SK-N-SH (cell line): ENCODE measurements at regions not wholly inside any gene's neighbourhood (a gene's known extent, or its start where the extent isn't known, plus 50 kb on each side); places are given as distances from the start of the nearest gene placed in this dataset.

Experiments used
- CTCF ChIA-PET: fragments of 300-600, 350-600 bp; formaldehyde crosslinking; extraction: SDS; loops from one replicate; lab custom pipeline; 2021; lab: Yijun Ruan, JAX
- POLR2A ChIA-PET: fragments of 350-600 bp; sonication (Branson Sonifier 250); formaldehyde crosslinking; extraction: SDS; loops from one replicate; lab custom pipeline; 2020; ENCODE audit warnings: antibody characterized with exemption, inconsistent platforms; lab: Yijun Ruan, JAX
- DNase-seq: peaks from one replicate; pipeline ENCODE4 v3.0.0; 2012
- H2AFZ ChIP-seq: fragments of 200-600 bp; sonication (generic); 2 replicates; pipeline ENCODE4 v1.8.1; 2016; ENCODE audit warnings: antibody characterized with exemption, mild to moderate bottlenecking, low read depth
- H3F3A ChIP-seq: fragments of 200-600 bp; sonication (generic); replicated peaks from 2 replicates; pipeline ENCODE3; 2016; ENCODE audit warnings: antibody characterized with exemption, mild to moderate bottlenecking; ENCODE audit not compliant: insufficient read depth
- H3K27ac ChIP-seq, 2 experiments: fragments of 200-500 bp in 1 of 2; fragments of 200-600 bp in 1 of 2; sonication (Bioruptor generic) in 1 of 2; sonication (generic), shearing (Covaris generic) in 1 of 2; 2 replicates each; pipeline versions ENCODE4 v1.5.1 to v1.6.1; 2014 to 2016; ENCODE audit warnings: low read depth in 2 of 2, inconsistent platforms in 1 of 2, low read length in 1 of 2, mild to moderate bottlenecking in 1 of 2, mixed read lengths in 1 of 2
- H3K27me3 ChIP-seq: fragments of 200-600 bp; sonication (generic), shearing (Covaris generic); 2 replicates; pipeline ENCODE4 v1.6.1; 2016; ENCODE audit warnings: mixed run types; ENCODE audit not compliant: insufficient read depth
- H3K36me3 ChIP-seq, 2 experiments: fragments of 200-500 bp in 1 of 2; fragments of 200-600 bp in 1 of 2; sonication (Bioruptor generic) in 1 of 2; sonication (generic) in 1 of 2; replicated peaks in 1 of 2; 2 replicates each; pipeline versions ENCODE3 to v1.5.1; 2014 to 2016; ENCODE audit warnings: low read length in 1 of 2, mild to moderate bottlenecking in 1 of 2; ENCODE audit not compliant: insufficient read depth in 2 of 2, control insufficient read depth in 1 of 2
- H3K4me1 ChIP-seq, 2 experiments: fragments of 200-500 bp in 1 of 2; fragments of 200-600 bp in 1 of 2; sonication (Bioruptor generic) in 1 of 2; sonication (generic), shearing (Covaris generic) in 1 of 2; 2 replicates each; pipeline versions ENCODE4 v1.5.1 to v1.6.1; 2014 to 2016; ENCODE audit warnings: low read depth in 1 of 2, low read length in 1 of 2, mixed run types in 1 of 2; ENCODE audit not compliant: insufficient read depth in 2 of 2, control insufficient read depth in 1 of 2
- H3K4me2 ChIP-seq: fragments of 200-600 bp; sonication (generic), shearing (Covaris generic); 2 replicates; pipeline ENCODE4 v1.6.1; 2017; ENCODE audit warnings: mixed run types
- H3K4me3 ChIP-seq, 2 experiments: fragments of 200-500 bp in 1 of 2; fragments of 200-600 bp in 1 of 2; sonication (Bioruptor generic) in 1 of 2; sonication (generic), shearing (Covaris generic) in 1 of 2; 2 replicates each; pipeline versions ENCODE4 v1.5.1 to v1.8.1; 2014 to 2016; ENCODE audit warnings: low read depth in 2 of 2, inconsistent platforms in 1 of 2, low read length in 1 of 2, mild to moderate bottlenecking in 1 of 2, mixed read lengths in 1 of 2, moderate library complexity in 1 of 2
- H3K79me2 ChIP-seq: fragments of 200-600 bp; sonication (generic); 2 replicates; pipeline ENCODE4 v1.8.1; 2017; ENCODE audit warnings: mild to moderate bottlenecking; ENCODE audit not compliant: insufficient read depth
- H3K9ac ChIP-seq: fragments of 200-600 bp; sonication (generic); 2 replicates; pipeline ENCODE4 v1.6.1; 2017; ENCODE audit warnings: mixed run types
- H3K9me2 ChIP-seq: fragments of 200-600 bp; sonication (generic); 2 replicates; pipeline ENCODE4 v1.6.1; 2017; ENCODE audit warnings: mixed run types
- H3K9me3 ChIP-seq: fragments of 200-600 bp; sonication (generic); 2 replicates; pipeline ENCODE4 v1.6.1; 2017; ENCODE audit warnings: mixed run types, mild to moderate bottlenecking, moderate library complexity
- H4K20me1 ChIP-seq: fragments of 200-600 bp; sonication (generic); 2 replicates; pipeline ENCODE4 v1.6.1; 2017; ENCODE audit warnings: mild to moderate bottlenecking, mixed run types; ENCODE audit not compliant: insufficient read depth
- CTCF ChIP-seq: fragments of 200-600 bp; sonication (generic); IDR thresholded peaks from 2 replicates; pipeline ENCODE4 v1.6.1; 2017; ENCODE audit warnings: antibody characterized with exemption, mild to moderate bottlenecking, moderate library complexity
- ELF1 ChIP-seq: IDR thresholded peaks from 2 replicates; pipeline ENCODE4 v1.4.0; 2012
- EP300 ChIP-seq, 2 experiments: IDR thresholded peaks; 2 replicates each; pipeline versions ENCODE4 v1.4.0 to v1.6.1; 2012; ENCODE audit warnings: borderline replicate concordance in 1 of 2, low read depth in 1 of 2, low read length in 1 of 2
- EZH2phosphoT487 ChIP-seq: fragments of 200-600 bp; sonication (generic); IDR thresholded peaks from 2 replicates; pipeline ENCODE4 v1.6.1; 2017; ENCODE audit warnings: low read depth, mixed run types, mild to moderate bottlenecking, antibody characterized with exemption, moderate library complexity, borderline replicate concordance
- FOSL2 ChIP-seq: IDR thresholded peaks from 2 replicates; pipeline ENCODE4 v1.4.0; 2012; ENCODE audit warnings: low read depth, mild to moderate bottlenecking, moderate library complexity, borderline replicate concordance
- FOXM1 ChIP-seq: IDR thresholded peaks from 2 replicates; pipeline ENCODE4 v1.4.0; 2012; ENCODE audit warnings: low read depth, mild to moderate bottlenecking
- GABPA ChIP-seq: IDR thresholded peaks from 2 replicates; pipeline ENCODE4 v1.4.0; 2012; ENCODE audit warnings: low read depth, mild to moderate bottlenecking
- GATA2 ChIP-seq: sonication (generic); formaldehyde crosslinking; IDR thresholded peaks from 2 replicates; pipeline ENCODE4 v1.5.0; 2020; ENCODE audit warnings: mild to moderate bottlenecking, missing genetic modification reagents
- JUND ChIP-seq: IDR thresholded peaks from 2 replicates; pipeline ENCODE4 v1.4.0; 2012
- MEF2A ChIP-seq: IDR thresholded peaks from 2 replicates; pipeline ENCODE4 v1.4.0; 2012; ENCODE audit warnings: low read depth, borderline replicate concordance
- MXI1 ChIP-seq: IDR thresholded peaks from 2 replicates; pipeline ENCODE4 v1.6.1; 2012; ENCODE audit warnings: mild to moderate bottlenecking, low read depth, low read length, improper control_type of control experiment
- PBX3 ChIP-seq: IDR thresholded peaks from 2 replicates; pipeline ENCODE4; 2012
- TCF12 ChIP-seq: IDR thresholded peaks from 2 replicates; pipeline ENCODE4 v1.4.0; 2012
- TEAD4 ChIP-seq: IDR thresholded peaks from 2 replicates; pipeline ENCODE4 v1.4.0; 2012; ENCODE audit warnings: mild to moderate bottlenecking, borderline replicate concordance; ENCODE audit not compliant: insufficient read depth
- YY1 ChIP-seq: IDR thresholded peaks from 2 replicates; pipeline ENCODE4 v1.4.0; 2012; ENCODE audit warnings: low read depth, mild to moderate bottlenecking
- WGBS: methylation state at CpG from one replicate; pipeline ENCODE4 v1.1.6; 2017; ENCODE audit warnings: low lambda C conversion rate; 5-methylcytosine and 5-hydroxymethylcytosine counted together

- CTCF ChIA-PET = interaction anchor here (0.9 to 2.1 kb wide), 2 partner anchors 9 to 1035 kb away, joined by 3 to 6 read pairs; no protein-coding TSS in a partner anchor
- H3K79me2 ChIP-seq = no peaks in the 10 kb centered on the region
- no peak for TF ChIP-seq FOXM1
- TF ChIP-seq EP300 (IDR thresholded peaks at IDR 0.05; ENCODE audit: borderline replicate concordance in 1 of 2, low read depth in 1 of 2, low read length in 1 of 2) = no peak
- TF ChIP-seq YY1 = no peak
- H3K4me2 ChIP-seq = no peak overlapping the region
- H2AFZ ChIP-seq = no peak overlapping the region
- H3K9me2 ChIP-seq = no peaks in the 10 kb centered on the region
- peaks cover 0 to 5% of the 10 kb centered on the region in 2 experiments; a peak in 2 of 4 replicates for H3K4me1 ChIP-seq
- H3K27ac ChIP-seq = no peak overlapping the region
- 65% methylated on average over 5 of the region's 5 CpGs for WGBS
- H3F3A ChIP-seq = no peaks in the 10 kb centered on the region
- no peak for DNase-seq
- POLR2A ChIA-PET = no interaction called here
- H3K9me3 ChIP-seq = no peaks in the 10 kb centered on the region
- H4K20me1 ChIP-seq = no peaks in the 10 kb centered on the region
- H3K4me3 ChIP-seq = no peak overlapping the region
- no peaks in the 10 kb centered on the region for H3K27me3 ChIP-seq
- no peaks in the 10 kb centered on the region for H3K36me3 ChIP-seq
- no peak overlapping the region for H3K9ac ChIP-seq
Observed at GRCh38 chr7:46957195-46957594, 624.7 kb downstream of the TNS3 start.

GRCh38 chr7:46955531-46955930, 626.4 kb downstream of the TNS3 start:
- no peak for TF ChIP-seq CTCF
- peak in 1 of 2 experiments; percentile 47; a peak in 1 of 4 replicates for TF ChIP-seq EP300 (IDR thresholded peaks at IDR 0.05; ENCODE audit: borderline replicate concordance in 1 of 2, low read depth in 1 of 2, low read length in 1 of 2)
- H4K20me1 ChIP-seq = no peaks in the 10 kb centered on the region

GRCh38 chr7:46954181-46954580, 627.7 kb downstream of the TNS3 start:
- ChIA-PET CTCF (no interaction called here), POLR2A (no interaction called here)
- Histone ChIP-seq H2AFZ (no peak overlapping the region), H3K4me3 (no peak overlapping the region), H3K36me3 (no peaks in the 10 kb centered on the region), H3K27me3 (no peaks in the 10 kb centered on the region), H3K4me2 (no peak overlapping the region), H3K4me1 (peaks cover 0 to 5% of the 10 kb centered on the region in 2 experiments; a peak in 2 of 4 replicates), H3K9ac (no peak overlapping the region), H3F3A (no peaks in the 10 kb centered on the region), H3K79me2 (no peaks in the 10 kb centered on the region), H3K9me2 (no peaks in the 10 kb centered on the region), H4K20me1 (no peaks in the 10 kb centered on the region), H3K9me3 (no peaks in the 10 kb centered on the region)
- WGBS = 48% methylated on average over 5 of the region's 5 CpGs
- DNase-seq = no peak
- TF ChIP-seq PBX3 (no peak), TCF12 (no peak), GATA2 (no peak), JUND (no peak), FOSL2 (no peak), MEF2A (no peak), ELF1 (no peak), EZH2phosphoT487 (no peak), GABPA (no peak), TEAD4 (no peak), MXI1 (no peak)
- TF ChIP-seq, all 33 proteins: peak for 0
- no peak overlapping the region for H3K27ac ChIP-seq

More at GRCh38 chr7:46955531-46955930, 626.4 kb downstream of the TNS3 start:
- Histone ChIP-seq H3K4me3 (no peak overlapping the region), H3K9me2 (no peaks in the 10 kb centered on the region), H3K9ac (no peak overlapping the region), H3K9me3 (no peaks in the 10 kb centered on the region), H3F3A (no peaks in the 10 kb centered on the region), H3K36me3 (no peaks in the 10 kb centered on the region), H3K4me2 (no peak overlapping the region), H3K27ac (no peak overlapping the region), H3K27me3 (no peaks in the 10 kb centered on the region), H2AFZ (no peak overlapping the region), H3K4me1 (peaks cover 0 to 5% of the 10 kb centered on the region in 2 experiments; a peak in 2 of 4 replicates), H3K79me2 (no peaks in the 10 kb centered on the region)
- ChIA-PET CTCF (interaction anchor here (0.9 to 1.2 kb wide), 2 partner anchors 133 to 1033 kb away, joined by 3 read pairs; no protein-coding TSS in a partner anchor), POLR2A (no interaction called here)
- no peak for DNase-seq
- 71% methylated on average over 2 of the region's 2 CpGs for WGBS
